ENCODE measurements at regions not wholly inside any gene's neighbourhood (a gene's known extent, or its start where the extent isn't known, plus 50 kb on each side); places are given as distances from the start of the nearest gene placed in this dataset.

GRCh38 chr5:91224969-91225368 is 158.1 kb downstream of the ARRDC3 start:
- TF ChIP-seq CTCF (IDR thresholded peaks at IDR 0.05; ENCODE audit: insufficient read depth, low read depth, low read length) (no peak), EZH2 (IDR thresholded peaks at IDR 0.05; ENCODE audit: insufficient read depth, low read length) (no peak)

Measured in astrocyte (in vitro differentiated cells and primary cell).